BLaER1 (cell line): ENCODE measurements at regions not wholly inside any gene's neighbourhood (a gene's known extent, or its start where the extent isn't known, plus 50 kb on each side); places are given as distances from the start of the nearest gene placed in this dataset.
A peak's percentile ranks its signal among the peaks of the same experiment; 100 is the strongest.

Experiments used
- H3K27ac ChIP-seq: shearing (Covaris generic); formaldehyde crosslinking; 2 replicates; pipeline ENCODE4 v1.8.1; 2022
- H3K27me3 ChIP-seq: shearing (Covaris generic); formaldehyde crosslinking; 2 replicates; pipeline ENCODE4 v1.8.1; 2022
- H3K36me3 ChIP-seq: shearing (Covaris generic); formaldehyde crosslinking; 2 replicates; pipeline ENCODE4 v1.8.1; 2022
- H3K4me1 ChIP-seq: shearing (Covaris generic); formaldehyde crosslinking; 2 replicates; pipeline ENCODE4 v1.8.1; 2022
- H3K4me2 ChIP-seq: shearing (Covaris generic); formaldehyde crosslinking; 2 replicates; pipeline ENCODE4 v1.8.1; 2022
- H3K4me3 ChIP-seq: shearing (Covaris generic); formaldehyde crosslinking; 2 replicates; pipeline ENCODE4 v1.8.1; 2022
- H3K9ac ChIP-seq: shearing (Covaris generic); formaldehyde crosslinking; 2 replicates; pipeline ENCODE4 v1.8.1; 2022
- H3K9me3 ChIP-seq: shearing (Covaris generic); formaldehyde crosslinking; 2 replicates; pipeline ENCODE4 v1.8.1; 2022
- H4K20me1 ChIP-seq: shearing (Covaris generic); formaldehyde crosslinking; 2 replicates; pipeline ENCODE4 v1.8.1; 2022
- Cebpa-rat ChIP-seq: shearing (Covaris generic); IDR thresholded peaks from 2 replicates; pipeline ENCODE4 v1.8.1; 2022

DNA sequence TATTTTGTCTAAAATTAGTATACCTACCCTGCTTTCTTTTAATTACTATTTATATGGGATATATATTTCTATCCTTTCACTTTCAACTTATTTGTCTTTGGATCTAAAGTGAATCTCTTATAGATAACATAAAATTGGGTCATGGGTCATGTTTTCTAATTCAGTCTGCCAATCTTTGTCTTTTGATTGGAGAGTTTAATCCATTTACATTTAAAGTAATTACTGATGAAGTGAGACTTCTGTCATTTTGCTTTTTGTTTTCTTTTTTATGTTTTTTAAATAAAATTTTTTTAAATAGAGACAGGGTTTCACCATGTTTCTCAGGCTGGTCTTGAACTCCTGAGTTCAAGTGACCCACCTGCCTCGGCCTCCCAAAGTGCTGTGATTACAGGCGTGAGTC lies 50.5 kb upstream of the PRDM1 start:
- Histone ChIP-seq H3K9ac (no peak overlapping the region), H3K27ac (no peak overlapping the region), H4K20me1 (no peaks in the 10 kb centered on the region), H3K36me3 (no peaks in the 10 kb centered on the region), H3K9me3 (peaks cover 28% of the 10 kb centered on the region), H3K4me2 (no peak overlapping the region), H3K4me1 (peaks cover 15% of the 10 kb centered on the region), H3K27me3 (no peaks in the 10 kb centered on the region), H3K4me3 (no peak overlapping the region)
- TF ChIP-seq Cebpa-rat: no peak

DNA sequence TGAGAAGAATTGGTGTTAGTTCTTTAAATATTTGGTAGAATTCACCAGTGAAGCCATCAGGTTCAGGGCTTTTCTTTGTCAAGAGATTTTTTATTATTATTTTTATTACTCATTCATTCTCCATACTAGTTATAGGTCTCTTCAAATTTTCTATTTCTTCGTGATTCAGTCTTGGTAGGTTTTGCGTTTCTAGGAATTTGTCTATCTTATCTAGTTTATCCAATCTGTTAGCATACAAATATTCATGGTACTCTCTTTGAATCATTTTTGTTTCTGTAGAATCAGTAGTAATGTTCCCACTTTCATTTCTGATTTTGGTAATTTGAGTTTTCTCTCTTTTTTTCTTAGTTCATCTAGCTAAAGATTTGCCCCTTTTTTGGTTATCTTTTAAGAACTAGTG lies 52.3 kb upstream of the PRDM1 start:
- Histone ChIP-seq H3K4me3 (no peak overlapping the region), H3K9me3 (peaks cover 28% of the 10 kb centered on the region), H3K27ac (no peak overlapping the region), H3K4me1 (peaks cover 7% of the 10 kb centered on the region; the same call in 1 of the 2 replicates), H3K27me3 (no peaks in the 10 kb centered on the region), H3K36me3 (no peaks in the 10 kb centered on the region), H3K9ac (no peak overlapping the region), H3K4me2 (no peak overlapping the region), H4K20me1 (no peaks in the 10 kb centered on the region)
- TF ChIP-seq Cebpa-rat: no peak

DNA sequence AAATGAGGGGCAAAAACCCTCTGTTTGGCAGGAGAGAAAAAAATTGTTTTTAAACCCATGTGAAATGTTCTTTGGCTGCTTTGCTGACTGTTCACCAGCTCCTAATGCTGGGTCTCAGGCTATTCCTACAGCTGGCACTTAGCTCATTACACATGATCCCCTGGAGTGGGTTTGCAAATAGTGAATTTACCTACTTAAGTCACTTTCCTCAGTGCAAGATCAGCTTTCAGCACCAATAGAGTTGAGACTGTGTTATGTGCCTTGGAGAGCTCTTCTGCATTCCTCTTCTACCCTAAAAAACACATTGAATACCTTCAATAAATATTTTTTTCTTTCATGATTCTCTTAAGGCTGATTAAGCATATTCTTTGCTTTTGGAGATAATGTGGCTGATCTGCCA lies 58.4 kb upstream of the PRDM1 start:
- no peak overlapping the region for H3K27ac ChIP-seq
- no peaks in the 10 kb centered on the region for H3K9me3 ChIP-seq
- H3K27me3 ChIP-seq: no peaks in the 10 kb centered on the region
- no peaks in the 10 kb centered on the region for H4K20me1 ChIP-seq
- no peak overlapping the region for H3K4me3 ChIP-seq
- H3K4me1 ChIP-seq: peaks cover 19% of the 10 kb centered on the region
- H3K36me3 ChIP-seq: no peaks in the 10 kb centered on the region
- H3K4me2 ChIP-seq: peak overlapping the region; percentile 77
- H3K9ac ChIP-seq: no peak overlapping the region
- no peak for TF ChIP-seq Cebpa-rat

DNA sequence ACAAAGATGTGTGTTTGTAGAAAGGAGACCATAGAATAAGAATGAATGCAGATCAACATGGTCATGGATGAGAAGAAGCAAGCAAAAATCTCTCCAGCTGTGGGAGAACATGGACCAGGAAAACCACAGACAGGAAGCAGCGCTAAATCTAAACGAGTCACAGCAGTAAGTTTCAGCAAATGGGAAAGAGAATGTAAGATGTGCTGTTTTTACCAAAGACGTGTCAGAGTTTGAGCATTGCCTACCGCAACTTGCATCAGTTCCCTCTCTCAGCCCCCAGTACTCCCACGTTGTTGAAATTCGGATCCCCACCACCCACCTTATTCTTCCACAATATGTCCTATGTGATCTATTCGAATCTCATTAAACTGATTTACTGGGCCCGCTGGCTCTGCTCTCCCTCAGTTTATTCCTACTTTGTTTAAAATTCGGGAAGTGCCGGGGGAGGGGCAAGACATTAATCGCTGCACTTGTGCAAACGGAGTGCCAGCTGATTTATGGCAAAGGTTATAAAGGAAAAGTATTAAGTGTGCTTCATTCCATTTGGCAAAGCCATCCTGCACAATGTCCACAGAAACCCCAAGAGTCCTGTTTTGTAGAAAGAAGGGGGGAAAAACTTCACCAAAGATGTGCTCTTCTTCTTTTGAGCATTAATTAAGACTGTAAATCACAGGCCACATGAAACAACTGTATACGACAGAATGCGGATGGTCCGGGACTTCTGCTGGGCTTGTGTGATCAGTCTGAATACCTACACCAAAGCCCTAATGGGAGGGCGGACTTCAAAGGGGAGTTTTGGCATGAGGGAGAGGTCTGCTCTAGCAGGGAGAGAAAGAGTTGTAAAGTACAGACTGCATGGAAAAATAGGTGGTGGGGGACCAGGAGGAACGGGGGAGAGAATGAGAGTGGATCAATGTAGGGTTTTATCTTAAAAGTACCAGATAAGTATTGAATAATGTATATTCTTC lies 59.1 kb upstream of the PRDM1 start:
- H3K4me2 ChIP-seq: peak overlapping the region; percentile 77
- no peak for TF ChIP-seq Cebpa-rat
- no peak overlapping the region for H3K9ac ChIP-seq

DNA sequence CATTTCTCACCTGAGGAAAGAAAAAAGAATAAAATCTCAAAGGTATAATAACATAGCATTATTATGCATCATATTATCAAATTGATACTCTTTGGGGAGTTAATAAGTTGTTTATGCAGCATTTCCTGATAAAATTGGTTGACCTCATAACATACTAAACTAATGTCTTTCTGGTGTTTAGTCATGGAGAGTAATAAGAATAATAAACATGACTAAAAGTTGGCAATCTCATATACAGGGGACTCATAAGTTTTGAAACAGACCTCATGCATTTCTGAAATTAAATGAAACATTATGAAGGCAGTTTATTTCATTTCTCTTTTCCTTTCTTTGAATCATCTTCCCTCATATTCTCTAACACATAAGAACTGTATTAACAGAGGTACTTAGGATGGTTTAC lies 60.5 kb upstream of the PRDM1 start:
- Histone ChIP-seq H3K27me3 (no peaks in the 10 kb centered on the region), H3K9ac (no peak overlapping the region), H3K36me3 (no peaks in the 10 kb centered on the region), H3K4me2 (no peak overlapping the region), H3K9me3 (no peaks in the 10 kb centered on the region), H4K20me1 (no peaks in the 10 kb centered on the region), H3K4me3 (no peak overlapping the region), H3K4me1 (peaks cover 19% of the 10 kb centered on the region), H3K27ac (no peak overlapping the region)
- TF ChIP-seq Cebpa-rat: no peak

More for the DNA sequence above, 59.1 kb upstream of the PRDM1 start:
- Histone ChIP-seq H3K4me3 (0 out of 2 replicates have a peak overlapping the region, but pooled peaks have one; percentile 7), H3K4me1 (peaks cover 19% of the 10 kb centered on the region), H3K27ac (peak overlapping the region; percentile 31; the same call in 1 of the 2 replicates), H3K9me3 (no peaks in the 10 kb centered on the region), H3K27me3 (no peaks in the 10 kb centered on the region), H4K20me1 (no peaks in the 10 kb centered on the region), H3K36me3 (no peaks in the 10 kb centered on the region)

DNA sequence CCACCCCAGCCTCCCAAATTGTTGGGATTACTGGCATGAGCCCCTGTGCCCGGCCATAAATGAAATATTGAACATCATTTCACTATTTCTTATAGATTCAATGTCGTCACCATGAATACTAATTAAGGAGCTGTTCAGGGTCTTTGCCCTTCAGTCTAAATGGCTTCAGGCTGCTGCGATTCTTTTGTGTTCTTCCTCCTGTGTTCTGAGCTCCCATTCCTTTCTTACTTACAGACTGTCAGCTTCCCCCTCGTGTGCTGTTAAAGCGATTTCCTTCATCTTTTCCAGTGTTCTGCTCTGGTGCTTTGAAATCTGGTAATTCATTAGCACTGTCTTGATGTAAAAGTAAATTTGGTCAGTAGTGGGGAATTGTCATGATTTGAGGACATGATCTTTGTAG lies 63.3 kb upstream of the PRDM1 start:
- Histone ChIP-seq H3K4me2 (no peak overlapping the region), H3K9me3 (no peaks in the 10 kb centered on the region), H3K4me3 (no peak overlapping the region), H4K20me1 (no peaks in the 10 kb centered on the region), H3K36me3 (no peaks in the 10 kb centered on the region), H3K27ac (no peak overlapping the region), H3K9ac (no peak overlapping the region), H3K4me1 (peaks cover 16% of the 10 kb centered on the region), H3K27me3 (no peaks in the 10 kb centered on the region)
- no peak for TF ChIP-seq Cebpa-rat

DNA sequence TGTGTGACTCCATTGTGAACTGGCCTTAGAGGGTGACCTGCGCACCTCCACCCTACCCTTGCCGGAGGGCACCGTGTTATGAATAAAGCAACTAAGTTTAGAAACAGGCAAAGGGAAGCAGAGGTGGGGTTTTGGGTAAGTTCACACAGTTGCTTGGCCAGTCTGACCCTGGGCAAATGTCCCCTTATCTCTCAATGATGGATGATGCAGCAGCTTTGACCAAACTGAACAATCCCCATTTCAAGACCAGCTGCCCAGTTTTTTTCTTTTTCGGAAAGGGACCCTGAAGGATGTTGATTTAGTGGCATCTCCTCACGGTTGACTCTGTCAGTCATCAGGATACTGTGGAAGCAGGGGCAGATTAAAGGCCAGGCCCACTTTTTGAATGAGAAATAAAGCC lies 68.7 kb upstream of the PRDM1 start:
- Histone ChIP-seq H3K36me3 (no peaks in the 10 kb centered on the region), H3K27me3 (no peaks in the 10 kb centered on the region), H3K9ac (no peak overlapping the region), H4K20me1 (no peaks in the 10 kb centered on the region), H3K4me1 (no peaks in the 10 kb centered on the region), H3K9me3 (no peaks in the 10 kb centered on the region), H3K4me3 (no peak overlapping the region), H3K27ac (no peak overlapping the region), H3K4me2 (no peak overlapping the region)
- TF ChIP-seq Cebpa-rat: no peak

DNA sequence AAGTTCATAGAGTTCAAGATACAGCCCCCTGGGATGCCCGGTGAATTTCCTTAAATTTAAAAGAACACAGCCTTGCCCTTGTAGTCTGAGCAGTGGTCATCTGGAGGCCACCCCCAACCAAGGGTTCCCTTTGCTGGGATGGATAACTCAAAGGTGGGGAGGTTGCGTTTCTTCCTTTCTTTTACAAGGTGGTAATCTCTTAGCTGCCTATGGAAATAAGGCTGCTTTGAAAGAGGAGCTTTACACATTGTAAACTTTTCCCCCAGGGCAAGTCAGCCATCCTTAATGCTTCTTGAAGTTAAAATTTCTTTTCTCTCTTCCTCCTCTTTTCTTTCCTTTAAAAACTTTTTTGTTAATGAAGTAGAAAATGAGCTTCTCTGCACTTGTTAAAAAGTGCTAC lies 71.2 kb upstream of the PRDM1 start:
- no peak overlapping the region for H3K9ac ChIP-seq
- H3K27me3 ChIP-seq: no peaks in the 10 kb centered on the region
- no peak overlapping the region for H3K4me2 ChIP-seq
- H3K4me3 ChIP-seq: no peak overlapping the region
- no peaks in the 10 kb centered on the region for H4K20me1 ChIP-seq
- TF ChIP-seq Cebpa-rat: no peak
- H3K9me3 ChIP-seq: no peaks in the 10 kb centered on the region
- H3K36me3 ChIP-seq: no peaks in the 10 kb centered on the region
- H3K27ac ChIP-seq: no peak overlapping the region
- H3K4me1 ChIP-seq: no peaks in the 10 kb centered on the region

DNA sequence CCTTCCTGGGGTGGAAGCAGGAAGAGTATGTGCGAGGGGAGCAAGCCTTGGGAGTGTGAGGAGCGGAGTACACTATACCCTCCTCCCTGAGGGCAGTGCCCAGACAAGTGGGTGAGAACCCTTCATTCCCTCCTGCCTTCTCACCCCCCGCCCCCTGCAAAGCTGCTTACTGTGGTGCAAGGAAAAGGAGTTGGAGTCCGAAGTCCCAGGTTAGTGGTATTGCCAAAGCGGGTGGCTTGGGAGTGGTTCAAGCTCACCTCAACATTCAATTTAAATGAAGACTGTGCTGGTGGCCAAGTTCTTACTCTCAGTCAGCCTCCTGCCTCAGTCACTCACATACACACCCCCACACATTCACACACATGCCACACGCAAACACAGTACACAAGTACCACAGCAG lies 74.7 kb upstream of the PRDM1 start:
- H3K9me3 ChIP-seq: no peaks in the 10 kb centered on the region
- no peaks in the 10 kb centered on the region for H3K27me3 ChIP-seq
- no peaks in the 10 kb centered on the region for H3K4me1 ChIP-seq
- H3K36me3 ChIP-seq: no peaks in the 10 kb centered on the region
- TF ChIP-seq Cebpa-rat: no peak
- H3K27ac ChIP-seq: no peak overlapping the region
- H4K20me1 ChIP-seq: no peaks in the 10 kb centered on the region
- H3K9ac ChIP-seq: no peak overlapping the region
- H3K4me3 ChIP-seq: no peak overlapping the region
- H3K4me2 ChIP-seq: no peak overlapping the region

DNA sequence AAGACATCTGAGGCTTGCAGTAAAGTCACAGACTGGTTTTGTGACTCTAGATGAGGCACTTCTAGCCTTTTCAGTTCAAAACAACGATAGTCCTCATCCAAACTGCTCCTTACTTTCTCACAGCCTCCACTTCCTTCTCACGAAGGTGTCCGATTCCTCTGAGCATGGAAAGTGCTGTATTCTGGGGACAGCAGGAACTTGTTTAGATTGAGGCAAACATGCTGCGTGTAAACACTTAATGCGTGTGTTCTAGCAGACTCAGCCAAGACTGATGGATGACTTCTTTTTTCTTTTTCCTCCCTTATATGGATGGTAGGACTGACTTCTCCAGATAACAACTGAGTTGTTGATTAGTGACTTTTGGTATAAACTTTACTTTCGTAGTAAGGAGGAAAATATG lies 80.2 kb upstream of the PRDM1 start:
- H3K4me3 ChIP-seq: no peak overlapping the region
- no peak overlapping the region for H3K9ac ChIP-seq

More for the DNA sequence above, 80.2 kb upstream of the PRDM1 start:
- H3K27ac ChIP-seq: no peak overlapping the region
- no peak overlapping the region for H3K4me2 ChIP-seq
- no peaks in the 10 kb centered on the region for H3K4me1 ChIP-seq
- H3K36me3 ChIP-seq: no peaks in the 10 kb centered on the region
- H4K20me1 ChIP-seq: no peaks in the 10 kb centered on the region
- H3K9me3 ChIP-seq: no peaks in the 10 kb centered on the region
- no peak for TF ChIP-seq Cebpa-rat
- H3K27me3 ChIP-seq: no peaks in the 10 kb centered on the region
